Spleen (tissue), 7 donors: ENCODE measurements at regions not wholly inside any gene's neighbourhood (a gene's known extent, or its start where the extent isn't known, plus 50 kb on each side); places are given as distances from the start of the nearest gene placed in this dataset.

Experiments
- CTCF ChIP-seq, 11 experiments: fragments of 200-600 bp in 7 of 11; fragments of 450-650 bp in 4 of 11; sonication (generic) in 4 of 11; IDR thresholded peaks in 8 of 11; conservative IDR thresholded peaks in 3 of 11; 1 replicate in 7 of 11; 2 replicates in 4 of 11; pipeline versions ENCODE4 v1.4.0 to v1.8.0; 2016 to 2021; ENCODE audit warnings: antibody characterized with exemption in 11 of 11, inconsistent platforms in 4 of 11, mild to moderate bottlenecking in 1 of 11
- POLR2A ChIP-seq, 3 donors: fragments of 450-650 bp; IDR thresholded peaks; one replicate each; pipeline ENCODE4 v1.5.1; 2017; ENCODE audit warnings: antibody characterized with exemption in 3 of 3, mild to moderate bottlenecking in 1 of 3
- POLR2AphosphoS5 ChIP-seq, 3 donors: sonication (generic); formaldehyde crosslinking; IDR thresholded peaks; one replicate each; pipeline ENCODE4 v1.5.1; 2017; ENCODE audit warnings: antibody characterized with exemption in 3 of 3
- donor health status: DM: no; HTN: no; CAD: no; lungs with moderate emphysema.
- donor health status: DM: no; HTN: no; CAD: no.
- donor health status: DM: no; HTN: no; CAD: no.

GRCh38 chr2:122864728-122865127 is 1109.3 kb downstream of the TSN start:
- TF ChIP-seq POLR2AphosphoS5 (IDR thresholded peaks at IDR 0.05), result no peak
- TF ChIP-seq POLR2A (IDR thresholded peaks at IDR 0.05), result no peak
- no peak for TF ChIP-seq CTCF (IDR thresholded peaks at IDR 0.05 in 8 of 11, conservative IDR thresholded peaks at IDR 0.05 in 3 of 11)
